Suppressor macrophage treated with lipopolysaccharide for 1 hour (primary cell): ENCODE measurements at regions not wholly inside any gene's neighbourhood (a gene's known extent, or its start where the extent isn't known, plus 50 kb on each side); places are given as distances from the start of the nearest gene placed in this dataset.
"Not testable (repeated sequence)": the region's sequence is repeated elsewhere in the genome, so short reads cannot be mapped to it uniquely, and the experiment has no call there.

Experiments
- DNase-seq, 3 donors: peaks; one replicate each; pipeline ENCODE4 v3.0.0-alpha.2; 2020 to 2022

- no peak for DNase-seq
These were observed 232.6 kb downstream of the MEX3B start for GRCh38 chr15:81813215-81813614.

- DNase-seq = no peak
These were observed 233.4 kb downstream of the MEX3B start for GRCh38 chr15:81812456-81812855.

GRCh38 chr15:81811736-81812135 lies 234.1 kb downstream of the MEX3B start:
- no peak for DNase-seq

GRCh38 chr15:81809543-81809942 lies 236.3 kb downstream of the MEX3B start:
- peak; percentile 21 to 34 (median 24) for DNase-seq

GRCh38 chr15:81807806-81808205 lies 238.0 kb downstream of the MEX3B start:
- DNase-seq = no peak

GRCh38 chr15:81807186-81807585 lies 238.6 kb downstream of the MEX3B start:
- no peak for DNase-seq

- DNase-seq = no peak
These were observed 249.9 kb downstream of the MEX3B start for GRCh38 chr15:81795899-81796298.

GRCh38 chr15:81792646-81793045 lies 253.2 kb downstream of the MEX3B start:
- DNase-seq = no peak

- not testable (repeated sequence) for DNase-seq
These were observed 254.5 kb downstream of the MEX3B start for GRCh38 chr15:81791322-81791721.

GRCh38 chr15:81789403-81789802 lies 256.4 kb downstream of the MEX3B start:
- DNase-seq = no peak

GRCh38 chr15:81786776-81787175 lies 259.0 kb downstream of the MEX3B start:
- no peak for DNase-seq

GRCh38 chr15:81785679-81786078 lies 260.1 kb downstream of the MEX3B start:
- no peak for DNase-seq

GRCh38 chr15:81785181-81785580 lies 260.6 kb downstream of the MEX3B start:
- no peak for DNase-seq

GRCh38 chr15:81784751-81785150 lies 261.1 kb downstream of the MEX3B start:
- no peak for DNase-seq

GRCh38 chr15:81783586-81783985 lies 262.2 kb downstream of the MEX3B start:
- no peak for DNase-seq

GRCh38 chr15:81783076-81783475 lies 262.7 kb downstream of the MEX3B start:
- DNase-seq = no peak

- no peak for DNase-seq
These were observed 264.4 kb downstream of the MEX3B start for GRCh38 chr15:81781395-81781794.

GRCh38 chr15:81780966-81781365 lies 264.9 kb downstream of the MEX3B start:
- DNase-seq = no peak

GRCh38 chr15:81779181-81779580 lies 266.6 kb downstream of the MEX3B start:
- DNase-seq = no peak

GRCh38 chr15:81777546-81777945 lies 268.3 kb downstream of the MEX3B start:
- DNase-seq = no peak

- no peak for DNase-seq
These were observed 268.8 kb downstream of the MEX3B start for GRCh38 chr15:81776976-81777375.

GRCh38 chr15:81775779-81776178 lies 270.0 kb downstream of the MEX3B start:
- DNase-seq = not testable (repeated sequence)

GRCh38 chr15:81774309-81774708 lies 271.5 kb downstream of the MEX3B start:
- no peak for DNase-seq

- DNase-seq = no peak
These were observed 277.0 kb downstream of the MEX3B start for GRCh38 chr15:81768773-81769172.

- DNase-seq = no peak
These were observed 278.9 kb downstream of the MEX3B start for GRCh38 chr15:81766829-81767475.
